Prostate gland (tissue), 2 donors: ENCODE measurements at regions not wholly inside any gene's neighbourhood (a gene's known extent, or its start where the extent isn't known, plus 50 kb on each side); places are given as distances from the start of the nearest gene placed in this dataset.

Experiments used
- CTCF ChIP-seq, 4 experiments: fragments of 200-600 bp in 2 of 4; fragments of 450-650 bp in 2 of 4; sonication (generic) in 2 of 4; IDR thresholded peaks; 1 replicate in 3 of 4; 2 replicates in 1 of 4; pipeline ENCODE4 v1.5.1; 2016 to 2019; ENCODE audit warnings: antibody characterized with exemption in 4 of 4, mild to moderate bottlenecking in 2 of 4, moderate library complexity in 2 of 4
- POLR2A ChIP-seq: fragments of 450-650 bp; IDR thresholded peaks from one replicate; pipeline ENCODE4 v1.6.1; 2016; ENCODE audit warnings: antibody characterized with exemption, mild to moderate bottlenecking
- POLR2AphosphoS5 ChIP-seq: sonication (generic); formaldehyde crosslinking; IDR thresholded peaks from one replicate; pipeline ENCODE4 v1.6.1; 2017; ENCODE audit warnings: antibody characterized with exemption

- no peak for TF ChIP-seq POLR2A
- TF ChIP-seq CTCF (IDR thresholded peaks at IDR 0.05) = no peak
- no peak for TF ChIP-seq POLR2AphosphoS5
These were observed 117.6 kb upstream of the TMEM170B start for GRCh38 chr6:11419763-11420453.
